Left renal cortex interstitium (tissue), 4 donors: ENCODE measurements at regions not wholly inside any gene's neighbourhood (a gene's known extent, or its start where the extent isn't known, plus 50 kb on each side); places are given as distances from the start of the nearest gene placed in this dataset.
"Not testable (repeated sequence)": the region's sequence is repeated elsewhere in the genome, so short reads cannot be mapped to it uniquely, and the experiment has no call there.

Experiments
- DNase-seq, 4 donors: peaks; one replicate each; pipeline ENCODE4 v3.0.0-alpha.2; 2013; ENCODE audit warnings: low read depth in 4 of 4, low spot score in 2 of 4, missing footprints in 1 of 4

GRCh38 chr14:106055289-106055688 lies 528.9 kb downstream of the TMEM121 start:
- DNase-seq = no peak

GRCh38 chr14:106058342-106058741 lies 532.0 kb downstream of the TMEM121 start:
- no peak for DNase-seq

GRCh38 chr14:106060276-106060975 lies 534.0 kb downstream of the TMEM121 start:
- DNase-seq = no peak

- DNase-seq = not testable (repeated sequence)
These were observed 535.6 kb downstream of the TMEM121 start for GRCh38 chr14:106061877-106062500.

GRCh38 chr14:106062502-106063272 lies 536.3 kb downstream of the TMEM121 start:
- DNase-seq = no peak

- DNase-seq = no peak
These were observed 541.6 kb downstream of the TMEM121 start for GRCh38 chr14:106067935-106068334.

GRCh38 chr14:106069804-106070625 lies 543.6 kb downstream of the TMEM121 start:
- DNase-seq = no peak

GRCh38 chr14:106080922-106081321 lies 554.5 kb downstream of the TMEM121 start:
- DNase-seq = no peak

- DNase-seq = not testable (repeated sequence)
These were observed 555.3 kb downstream of the TMEM121 start for GRCh38 chr14:106081721-106082120.

- DNase-seq = no peak
These were observed 556.7 kb downstream of the TMEM121 start for GRCh38 chr14:106083082-106083481.

- no peak for DNase-seq
These were observed 561.5 kb downstream of the TMEM121 start for GRCh38 chr14:106087837-106088236.

- not testable (repeated sequence) for DNase-seq
These were observed 562.5 kb downstream of the TMEM121 start for GRCh38 chr14:106088860-106089259.

GRCh38 chr14:106094654-106095189 lies 568.3 kb downstream of the TMEM121 start:
- no peak for DNase-seq

- DNase-seq = no peak
These were observed 581.3 kb downstream of the TMEM121 start for GRCh38 chr14:106107703-106108102.

GRCh38 chr14:106109337-106109736 lies 583.0 kb downstream of the TMEM121 start:
- DNase-seq = no peak

GRCh38 chr14:106115401-106115800 lies 589.0 kb downstream of the TMEM121 start:
- DNase-seq = no peak

GRCh38 chr14:106116339-106116930 lies 590.1 kb downstream of the TMEM121 start:
- DNase-seq = not testable (repeated sequence)

GRCh38 chr14:106120101-106120500 lies 593.7 kb downstream of the TMEM121 start:
- DNase-seq = no peak

- no peak for DNase-seq
These were observed 602.9 kb downstream of the TMEM121 start for GRCh38 chr14:106129274-106129673.
